Endothelial cell of umbilical vein (primary cell): ENCODE measurements at regions not wholly inside any gene's neighbourhood (a gene's known extent, or its start where the extent isn't known, plus 50 kb on each side); places are given as distances from the start of the nearest gene placed in this dataset.

Experiments used
- BruUV-seq: library from RNA; stranded (reverse); fragments of 400-500 nt; replicated peaks from 2 replicates; lab custom pipeline; 2021; lab: Mats Ljungman, UMichigan
- CTCF ChIA-PET: fragments of 300-600, 350-600 bp; sonication (Branson Sonifier 250); formaldehyde crosslinking; loops from one replicate; lab custom pipeline; 2021; ENCODE audit warnings: antibody characterized with exemption, inconsistent platforms; lab: Charles Lee
- POLR2A ChIA-PET: fragments of 300-600, 350-600 bp; sonication (Branson Sonifier 250); formaldehyde crosslinking; loops from one replicate; lab custom pipeline; 2021; ENCODE audit warnings: antibody characterized with exemption, inconsistent platforms; lab: Charles Lee
- DNase-seq: peaks from one replicate; pipeline ENCODE4 v3.0.0-alpha.2; 2011; ENCODE audit warnings: low read depth, low spot score
- FAIRE-seq: peaks from 2 replicates; lab custom pipeline; 2011; peaks lifted over from hg19 to GRCh38; lab: Jason Lieb, UNC
- H2AFZ ChIP-seq: 2 replicates; pipeline ENCODE4 v1.6.0; 2012; ENCODE audit warnings: low read depth, low read length, control low read depth, inconsistent platforms
- H3K27ac ChIP-seq: 2 replicates; pipeline ENCODE4 v1.5.1; 2011; ENCODE audit warnings: low read depth, mild to moderate bottlenecking, control low read depth, low read length, moderate library complexity; ENCODE audit not compliant: insufficient read depth
- H3K27me3 ChIP-seq, 2 experiments: 2 replicates each; pipeline versions ENCODE4 v1.6.0 to v1.6.1; 2011; ENCODE audit warnings: low read length in 2 of 2, mixed read lengths in 1 of 2; ENCODE audit not compliant: control insufficient read depth in 2 of 2, insufficient read depth in 2 of 2
- H3K36me3 ChIP-seq, 2 experiments: 2 replicates in 1 of 2; 3 replicates in 1 of 2; pipeline ENCODE4 v1.5.1; 2011; ENCODE audit warnings: low read length in 2 of 2, mild to moderate bottlenecking in 1 of 2, moderate library complexity in 1 of 2; ENCODE audit not compliant: control insufficient read depth in 2 of 2, insufficient read depth in 2 of 2; ENCODE audit errors: extremely low read depth in 1 of 2
- H3K4me1 ChIP-seq: 3 replicates; pipeline ENCODE4 v1.5.1; 2011; ENCODE audit warnings: mild to moderate bottlenecking, low read length; ENCODE audit not compliant: control insufficient read depth, insufficient read depth; ENCODE audit errors: extremely low read depth
- H3K4me2 ChIP-seq: 2 replicates; pipeline ENCODE4 v1.6.1; 2011; ENCODE audit warnings: low read length, control low read depth, mixed read lengths; ENCODE audit not compliant: insufficient read depth
- H3K4me3 ChIP-seq, 3 experiments: fragments of 200-600 bp in 1 of 3; sonication (generic), shearing (Covaris generic) in 1 of 3; replicated peaks in 1 of 3; 2 replicates each; pipeline ENCODE4 v1.5.1; 2011 to 2016; ENCODE audit warnings: control low read depth in 3 of 3, low read length in 3 of 3, mild to moderate bottlenecking in 2 of 3, inconsistent platforms in 1 of 3, low read depth in 1 of 3, moderate library complexity in 1 of 3; ENCODE audit not compliant: insufficient read depth in 1 of 3
- H3K79me2 ChIP-seq: 2 replicates; pipeline ENCODE4 v1.6.0; 2012; ENCODE audit warnings: low read length, inconsistent platforms; ENCODE audit not compliant: control insufficient read depth, insufficient read depth
- H3K9ac ChIP-seq: replicated peaks from 2 replicates; pipeline ENCODE3; 2011; ENCODE audit warnings: low read length, control low read depth; ENCODE audit not compliant: insufficient read depth; ENCODE audit errors: extremely low read depth
- H3K9me1 ChIP-seq: replicated peaks from 3 replicates; pipeline ENCODE4 v1.6.0; 2011; ENCODE audit warnings: mild to moderate bottlenecking, low read length; ENCODE audit not compliant: control insufficient read depth, insufficient read depth; ENCODE audit errors: extremely low read depth
- H3K9me3 ChIP-seq: replicated peaks from 2 replicates; pipeline ENCODE4 v1.5.1; 2012; ENCODE audit warnings: low read length, inconsistent platforms; ENCODE audit not compliant: control insufficient read depth, insufficient read depth
- H4K20me1 ChIP-seq: replicated peaks from 2 replicates; pipeline ENCODE3; 2011; ENCODE audit warnings: mild to moderate bottlenecking, low read length; ENCODE audit not compliant: control insufficient read depth, insufficient read depth; ENCODE audit errors: extremely low read depth
- EZH2 ChIP-seq: IDR thresholded peaks from 2 replicates; pipeline ENCODE4 v1.6.1; 2012; ENCODE audit warnings: borderline replicate concordance, low read depth, mild to moderate bottlenecking, moderate library complexity, low read length, inconsistent platforms; ENCODE audit not compliant: severe bottlenecking
- FOS ChIP-seq: IDR thresholded peaks from 2 replicates; pipeline ENCODE4 v1.6.1; 2011; ENCODE audit warnings: mild to moderate bottlenecking, low read length, moderate library complexity, borderline replicate concordance; ENCODE audit not compliant: insufficient read depth
- GATA2 ChIP-seq: IDR thresholded peaks from 2 replicates; pipeline ENCODE4 v1.7.0; 2011; ENCODE audit warnings: low read depth, mild to moderate bottlenecking, moderate library complexity, mixed read lengths, low read length; ENCODE audit not compliant: insufficient read length, insufficient read depth
- JUN ChIP-seq: IDR thresholded peaks from 2 replicates; pipeline ENCODE4 v1.6.1; 2011; ENCODE audit warnings: borderline replicate concordance, low read depth; ENCODE audit not compliant: insufficient read length, insufficient read depth
- MYC ChIP-seq: IDR thresholded peaks from one replicate; pipeline ENCODE4 v1.6.1; 2011; ENCODE audit warnings: mild to moderate bottlenecking, low read depth, low read length
- POLR2A ChIP-seq: IDR thresholded peaks from 2 replicates; pipeline ENCODE4 v1.6.1; 2012; ENCODE audit warnings: low read depth, mild to moderate bottlenecking, control low read depth, low read length
- POLR2AphosphoS5 ChIP-seq: IDR thresholded peaks from 2 replicates; pipeline ENCODE4 v1.6.1; 2012; ENCODE audit warnings: low read depth, mild to moderate bottlenecking, control low read depth, low read length, moderate library complexity; ENCODE audit not compliant: insufficient read depth
- dilution Hi-C: fragments of 300-500 bp; cut with MboI; formaldehyde crosslinking; loops from one replicate; pipeline ENCODE4 v1.15.0; 2019; ENCODE audit warnings: low sequenced_read_pairs; ENCODE audit not compliant: extremely low pct_ligation_motif_present
- intact Hi-C: fragments of 100-400 bp; cut with micrococcal nuclease; formaldehyde crosslinking; loops from one replicate; pipeline ENCODE4 v1.10.0; 2022
- TF ChIP-seq, protein P1 (sequence below): IDR thresholded peaks from 2 replicates; pipeline ENCODE4 v1.6.1; 2011; ENCODE audit not compliant: insufficient read depth, insufficient read length
- TF ChIP-seq, protein P2 (sequence below), 2 donors: IDR thresholded peaks; 1 replicate in 1 of 2; 2 replicates in 1 of 2; pipeline ENCODE4 v1.5.1; 2011; ENCODE audit warnings: low read length in 2 of 2, mild to moderate bottlenecking in 2 of 2, moderate library complexity in 2 of 2, control low read depth in 1 of 2, inconsistent platforms in 1 of 2, low read depth in 1 of 2; ENCODE audit not compliant: insufficient read depth in 1 of 2; ENCODE audit errors: extremely low read depth in 1 of 2

DNA sequence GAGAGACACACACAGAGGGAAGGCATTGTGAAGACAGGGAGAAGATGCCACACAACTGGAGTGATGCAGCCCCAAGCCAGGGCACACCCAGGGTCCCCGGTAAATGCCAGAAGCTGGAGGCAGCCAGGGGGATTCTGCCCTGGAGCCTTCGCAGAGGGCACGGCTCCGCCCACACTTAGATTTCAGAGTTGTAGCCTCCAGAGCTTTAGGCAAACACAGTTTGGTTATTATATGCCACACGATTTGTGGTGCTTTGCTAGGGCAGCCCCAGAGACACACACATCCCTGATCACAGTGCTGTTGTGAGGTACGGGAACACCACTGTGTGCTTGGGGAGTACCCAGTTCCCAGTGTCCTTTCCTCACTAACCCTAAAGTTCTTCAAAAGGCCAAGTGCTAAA lies 280.6 kb downstream of the SMOC2 start:
- H3K27ac ChIP-seq = no peak overlapping the region
- H3K4me1 ChIP-seq = no peaks in the 10 kb centered on the region
- no peak overlapping the region for H2AFZ ChIP-seq
- no peaks in the 10 kb centered on the region for H3K79me2 ChIP-seq
- dilution Hi-C loops = no loop called here
- intact Hi-C loops = no loop called here
- POLR2A ChIA-PET = no interaction called here
- no peaks in the 10 kb centered on the region for H3K27me3 ChIP-seq
- no peak overlapping the region for H3K4me3 ChIP-seq
- BruUV-seq = no TSS peak
- H4K20me1 ChIP-seq = no peaks in the 10 kb centered on the region
- no peak overlapping the region for H3K4me2 ChIP-seq
- H3K9ac ChIP-seq = no peak overlapping the region
- TF ChIP-seq POLR2A (no peak), POLR2AphosphoS5 (no peak), FOS (no peak), JUN (no peak), EZH2 (no peak), MYC (no peak), GATA2 (no peak)
- TF ChIP-seq, protein P1, sequence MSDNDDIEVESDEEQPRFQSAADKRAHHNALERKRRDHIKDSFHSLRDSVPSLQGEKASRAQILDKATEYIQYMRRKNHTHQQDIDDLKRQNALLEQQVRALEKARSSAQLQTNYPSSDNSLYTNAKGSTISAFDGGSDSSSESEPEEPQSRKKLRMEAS = no peak
- TF ChIP-seq, protein P2, sequence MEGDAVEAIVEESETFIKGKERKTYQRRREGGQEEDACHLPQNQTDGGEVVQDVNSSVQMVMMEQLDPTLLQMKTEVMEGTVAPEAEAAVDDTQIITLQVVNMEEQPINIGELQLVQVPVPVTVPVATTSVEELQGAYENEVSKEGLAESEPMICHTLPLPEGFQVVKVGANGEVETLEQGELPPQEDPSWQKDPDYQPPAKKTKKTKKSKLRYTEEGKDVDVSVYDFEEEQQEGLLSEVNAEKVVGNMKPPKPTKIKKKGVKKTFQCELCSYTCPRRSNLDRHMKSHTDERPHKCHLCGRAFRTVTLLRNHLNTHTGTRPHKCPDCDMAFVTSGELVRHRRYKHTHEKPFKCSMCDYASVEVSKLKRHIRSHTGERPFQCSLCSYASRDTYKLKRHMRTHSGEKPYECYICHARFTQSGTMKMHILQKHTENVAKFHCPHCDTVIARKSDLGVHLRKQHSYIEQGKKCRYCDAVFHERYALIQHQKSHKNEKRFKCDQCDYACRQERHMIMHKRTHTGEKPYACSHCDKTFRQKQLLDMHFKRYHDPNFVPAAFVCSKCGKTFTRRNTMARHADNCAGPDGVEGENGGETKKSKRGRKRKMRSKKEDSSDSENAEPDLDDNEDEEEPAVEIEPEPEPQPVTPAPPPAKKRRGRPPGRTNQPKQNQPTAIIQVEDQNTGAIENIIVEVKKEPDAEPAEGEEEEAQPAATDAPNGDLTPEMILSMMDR (IDR thresholded peaks at IDR 0.05; ENCODE audit: extremely low read depth in 1 of 2, insufficient read depth in 1 of 2, low read depth in 1 of 2, low read length in 2 of 2) = no peak
- no peak for DNase-seq
- no peak for FAIRE-seq
- CTCF ChIA-PET = no interaction called here
- no peaks in the 10 kb centered on the region for H3K36me3 ChIP-seq
- H3K9me1 ChIP-seq = no peaks in the 10 kb centered on the region
- H3K9me3 ChIP-seq = peaks cover 2% of the 10 kb centered on the region
